ENCODE measurements at regions not wholly inside any gene's neighbourhood (a gene's known extent, or its start where the extent isn't known, plus 50 kb on each side); places are given as distances from the start of the nearest gene placed in this dataset.
"Not testable (repeated sequence)": the region's sequence is repeated elsewhere in the genome, so short reads cannot be mapped to it uniquely, and the experiment has no call there.

DNA sequence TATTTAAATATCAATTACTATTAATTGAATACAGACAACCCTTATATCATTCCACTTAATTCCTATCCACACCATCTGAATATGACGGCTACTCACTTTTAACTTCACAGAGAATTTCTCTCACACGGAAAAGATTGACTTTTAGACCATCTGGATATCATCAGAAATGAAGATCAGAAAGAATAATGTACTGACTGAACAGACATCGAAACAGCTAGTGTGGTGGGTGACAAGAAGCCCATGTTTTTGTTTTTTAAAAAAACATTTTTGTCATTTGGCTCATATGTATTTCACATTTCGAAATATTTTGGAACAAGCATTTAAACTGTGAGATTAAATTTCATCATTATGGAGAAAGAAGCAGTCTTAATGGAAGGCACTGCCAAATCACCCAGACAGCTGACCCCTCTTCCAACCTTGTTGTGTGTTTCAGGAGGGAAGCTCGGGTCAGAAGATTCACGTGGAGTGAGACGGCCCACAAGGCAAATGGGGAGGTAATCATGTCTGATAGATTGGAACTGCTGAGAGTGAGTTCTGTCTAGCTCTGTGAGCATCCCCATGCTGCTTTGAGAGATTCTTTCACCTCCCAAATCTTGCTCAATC, 204.2 kb upstream of the RASGEF1B start:
- no peaks in the 10 kb centered on the region for H3K36me3 ChIP-seq
- no peaks in the 10 kb centered on the region for H3K9me3 ChIP-seq
- no peak overlapping the region for H3K4me3 ChIP-seq
- DNase-seq, result peak; percentile 55 to 61
- H3K27ac ChIP-seq, result peak overlapping the region; percentile 9 to 39
- intact Hi-C loops (cut with DNase I; ENCODE audit: low total_unique reads), result no loop called here
- H3K4me1 ChIP-seq, result no peaks in the 10 kb centered on the region
- no peak for TF ChIP-seq POLR2A (IDR thresholded peaks at IDR 0.05)
- TF ChIP-seq, protein P1, sequence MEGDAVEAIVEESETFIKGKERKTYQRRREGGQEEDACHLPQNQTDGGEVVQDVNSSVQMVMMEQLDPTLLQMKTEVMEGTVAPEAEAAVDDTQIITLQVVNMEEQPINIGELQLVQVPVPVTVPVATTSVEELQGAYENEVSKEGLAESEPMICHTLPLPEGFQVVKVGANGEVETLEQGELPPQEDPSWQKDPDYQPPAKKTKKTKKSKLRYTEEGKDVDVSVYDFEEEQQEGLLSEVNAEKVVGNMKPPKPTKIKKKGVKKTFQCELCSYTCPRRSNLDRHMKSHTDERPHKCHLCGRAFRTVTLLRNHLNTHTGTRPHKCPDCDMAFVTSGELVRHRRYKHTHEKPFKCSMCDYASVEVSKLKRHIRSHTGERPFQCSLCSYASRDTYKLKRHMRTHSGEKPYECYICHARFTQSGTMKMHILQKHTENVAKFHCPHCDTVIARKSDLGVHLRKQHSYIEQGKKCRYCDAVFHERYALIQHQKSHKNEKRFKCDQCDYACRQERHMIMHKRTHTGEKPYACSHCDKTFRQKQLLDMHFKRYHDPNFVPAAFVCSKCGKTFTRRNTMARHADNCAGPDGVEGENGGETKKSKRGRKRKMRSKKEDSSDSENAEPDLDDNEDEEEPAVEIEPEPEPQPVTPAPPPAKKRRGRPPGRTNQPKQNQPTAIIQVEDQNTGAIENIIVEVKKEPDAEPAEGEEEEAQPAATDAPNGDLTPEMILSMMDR (IDR thresholded peaks at IDR 0.05), result no peak
- no peaks in the 10 kb centered on the region for H3K27me3 ChIP-seq

- no peak overlapping the region for H3K27ac ChIP-seq
- no peak for DNase-seq
- H3K4me3 ChIP-seq, result no peak overlapping the region
- no peaks in the 10 kb centered on the region for H3K27me3 ChIP-seq
- TF ChIP-seq POLR2A (IDR thresholded peaks at IDR 0.05), result no peak
- TF ChIP-seq, protein P1 (IDR thresholded peaks at IDR 0.05), result no peak
- H3K9me3 ChIP-seq, result no peaks in the 10 kb centered on the region
- H3K4me1 ChIP-seq, result no peaks in the 10 kb centered on the region
- intact Hi-C loops (cut with DNase I; ENCODE audit: low total_unique reads), result no loop called here
- no peaks in the 10 kb centered on the region for H3K36me3 ChIP-seq
Measured at GRCh38 chr4:81673961-81674360, 202.3 kb upstream of the RASGEF1B start.

DNA sequence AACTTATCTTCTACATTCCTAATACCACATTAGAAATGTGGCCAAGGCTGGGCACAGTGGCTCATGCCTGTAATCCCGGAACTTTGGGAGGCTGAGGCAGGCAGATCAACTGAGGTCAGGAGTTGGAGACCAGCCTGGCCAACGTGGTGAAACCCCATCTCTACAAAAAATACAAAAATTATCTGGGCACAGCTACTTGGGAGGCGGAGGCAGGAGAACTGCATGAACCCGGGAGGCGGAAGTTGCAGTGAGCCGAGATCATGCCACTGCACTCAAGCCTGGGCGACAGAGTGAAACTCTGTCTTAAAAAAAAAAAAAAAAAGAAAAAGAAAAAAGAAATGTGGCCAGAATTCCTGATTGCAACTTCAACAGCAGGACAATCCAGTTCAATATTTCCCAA, 196.6 kb upstream of the RASGEF1B start:
- H3K4me1 ChIP-seq; H3K9me3 ChIP-seq; H3K36me3 ChIP-seq; H3K27me3 ChIP-seq; DNase-seq; H3K4me3 ChIP-seq; intact Hi-C loops (cut with DNase I; ENCODE audit: low total_unique reads); H3K27ac ChIP-seq: not testable (repeated sequence)

DNA sequence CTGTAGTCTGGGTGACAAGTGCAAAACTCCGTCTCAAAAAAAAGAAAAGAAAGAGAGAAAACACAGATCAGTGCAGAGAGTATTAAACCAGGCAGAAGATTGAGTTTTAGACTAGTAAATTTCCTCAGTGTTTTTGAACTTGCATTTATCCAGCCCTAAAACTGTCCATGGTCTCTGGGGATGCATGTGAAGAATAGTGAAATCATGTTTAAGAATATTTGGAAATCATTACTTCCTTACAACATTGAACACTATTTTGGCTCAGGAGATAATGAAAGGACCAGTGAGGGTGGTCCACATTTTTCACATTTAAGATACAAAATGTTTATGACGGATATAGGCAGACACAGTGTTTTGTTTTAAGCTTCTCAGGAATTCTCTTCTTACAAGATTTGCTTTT, 195.8 kb upstream of the RASGEF1B start:
- TF ChIP-seq, protein P1 (IDR thresholded peaks at IDR 0.05), result no peak
- no peak for TF ChIP-seq POLR2A (IDR thresholded peaks at IDR 0.05)
- Histone ChIP-seq H3K27ac (no peak overlapping the region), H3K27me3 (no peaks in the 10 kb centered on the region), H3K4me3 (no peak overlapping the region), H3K36me3 (no peaks in the 10 kb centered on the region), H3K9me3 (no peaks in the 10 kb centered on the region), H3K4me1 (no peaks in the 10 kb centered on the region)
- intact Hi-C loops (cut with DNase I; ENCODE audit: low total_unique reads), result no loop called here
- DNase-seq, result no peak

- intact Hi-C loops (cut with DNase I; ENCODE audit: low total_unique reads), result no loop called here
- no peak overlapping the region for H3K4me3 ChIP-seq
- no peak for TF ChIP-seq POLR2A (IDR thresholded peaks at IDR 0.05)
- TF ChIP-seq, protein P1 (IDR thresholded peaks at IDR 0.05), result no peak
- H3K27ac ChIP-seq, result no peak overlapping the region
- H3K9me3 ChIP-seq, result no peaks in the 10 kb centered on the region
- no peaks in the 10 kb centered on the region for H3K36me3 ChIP-seq
- H3K27me3 ChIP-seq, result no peaks in the 10 kb centered on the region
- no peaks in the 10 kb centered on the region for H3K4me1 ChIP-seq
- DNase-seq, result no peak
Measured at GRCh38 chr4:81666491-81666890, 194.8 kb upstream of the RASGEF1B start.

- no peaks in the 10 kb centered on the region for H3K27me3 ChIP-seq
- H3K27ac ChIP-seq, result no peak overlapping the region
- no peaks in the 10 kb centered on the region for H3K4me1 ChIP-seq
- H3K36me3 ChIP-seq, result no peaks in the 10 kb centered on the region
- H3K4me3 ChIP-seq, result no peak overlapping the region
- no peaks in the 10 kb centered on the region for H3K9me3 ChIP-seq
- DNase-seq, result no peak
- TF ChIP-seq POLR2A (IDR thresholded peaks at IDR 0.05), result no peak
- TF ChIP-seq, protein P1 (IDR thresholded peaks at IDR 0.05), result no peak
- intact Hi-C loops (cut with DNase I; ENCODE audit: low total_unique reads), result no loop called here
Measured at GRCh38 chr4:81665649-81666048, 193.9 kb upstream of the RASGEF1B start.
